ENCODE measurements at regions not wholly inside any gene's neighbourhood (a gene's known extent, or its start where the extent isn't known, plus 50 kb on each side); places are given as distances from the start of the nearest gene placed in this dataset.

- no peak for DNase-seq (ENCODE audit: low read depth, low spot score)
- RAD21 ChIA-PET (ENCODE audit: unreplicated experiment), result no interaction called here
- Histone ChIP-seq H2AFZ (ENCODE audit: control insufficient read depth, low read depth, low read length) (no peak overlapping the region), H3K4me3 (no peak overlapping the region), H3K4me2 (ENCODE audit: control insufficient read depth, insufficient read depth) (no peak overlapping the region), H3K4me1 (ENCODE audit: control insufficient read depth, insufficient read depth, low read length) (no peaks in the 10 kb centered on the region), H3K27ac (ENCODE audit: control insufficient read depth, insufficient read depth) (no peak overlapping the region), H3K27me3 (replicated peaks in 1 of 2; ENCODE audit: control insufficient read depth in 2 of 2, insufficient read depth in 2 of 2, low read length in 1 of 2) (no peaks in the 10 kb centered on the region), H3K79me2 (ENCODE audit: control insufficient read depth, insufficient read depth, low read length) (no peaks in the 10 kb centered on the region), H3K36me3 (ENCODE audit: control insufficient read depth in 2 of 2, insufficient read depth in 2 of 2, low read length in 1 of 2) (no peaks in the 10 kb centered on the region), H4K20me1 (ENCODE audit: control insufficient read depth, insufficient read depth) (no peaks in the 10 kb centered on the region), H3K9me3 (replicated peaks; ENCODE audit: control insufficient read depth, insufficient read depth, low read length) (no peaks in the 10 kb centered on the region), H3K9ac (ENCODE audit: control insufficient read depth, insufficient read depth, low read length) (no peak overlapping the region)
- no TSS peak for BruUV-seq (replicated peaks)
- SMC1A ChIA-PET (ENCODE audit: uncharacterized antibody, unreplicated experiment), result no interaction called here
- intact Hi-C loops (cut with micrococcal nuclease; ENCODE audit: unreplicated experiment) (no loop called here), in situ Hi-C loops (cut with MboI) (no loop called here)
- TF ChIP-seq ZBED1 (IDR thresholded peaks at IDR 0.05; ENCODE audit: borderline replicate concordance) (no peak), SUPT20H (IDR thresholded peaks at IDR 0.05; ENCODE audit: borderline replicate concordance, control insufficient read depth, low read depth, low read length) (no peak), ATF7 (IDR thresholded peaks at IDR 0.05; ENCODE audit: low read depth) (no peak), KAT2A (conservative IDR thresholded peaks at IDR 0.05; ENCODE audit: control insufficient read depth, low read depth, low read length) (no peak), MEF2B (IDR thresholded peaks at IDR 0.05; ENCODE audit: partially characterized antibody, poor library complexity, severe bottlenecking) (no peak), IRF4 (IDR thresholded peaks at IDR 0.05; ENCODE audit: low read depth, low read length) (no peak), PKNOX1 (IDR thresholded peaks at IDR 0.05) (no peak), FOS (IDR thresholded peaks at IDR 0.05; ENCODE audit: borderline replicate concordance, extremely low read depth, insufficient read length) (no peak), CHD2 (IDR thresholded peaks at IDR 0.05; ENCODE audit: borderline replicate concordance, low read depth, low read length) (no peak), E2F8 (IDR thresholded peaks at IDR 0.05; ENCODE audit: low read depth, partially characterized antibody) (no peak), RCOR1 (conservative IDR thresholded peaks at IDR 0.05; ENCODE audit: low read depth, low read length) (no peak), ATF2 (IDR thresholded peaks at IDR 0.05; ENCODE audit: low read length) (no peak), RUNX3 (IDR thresholded peaks at IDR 0.05; ENCODE audit: low read length) (no peak), TBL1XR1 (IDR thresholded peaks at IDR 0.05; ENCODE audit: low read depth, low read length) (no peak), ZNF24 (IDR thresholded peaks at IDR 0.05) (no peak), PAX8 (IDR thresholded peaks at IDR 0.05) (no peak)
- POLR2A ChIA-PET, result no interaction called here
- no peak for FAIRE-seq
- 70% methylated on average over 26 of the region's 27 CpGs for WGBS (ENCODE audit: insufficient coverage, insufficient replicate concordance, low lambda C conversion rate, missing lambda C conversion rate)
- CTCF ChIA-PET, result no interaction called here
- ATAC-seq, result no peak
Measured at GRCh38 chr3:147989344-147989743, 580.2 kb downstream of the ZIC1 start.
